NCI-H1417 treated with DMSO at 0.1 percent for 48 hours (cell line): ENCODE measurements at regions not wholly inside any gene's neighbourhood (a gene's known extent, or its start where the extent isn't known, plus 50 kb on each side); places are given as distances from the start of the nearest gene placed in this dataset.
"Not testable (repeated sequence)": the region's sequence is repeated elsewhere in the genome, so short reads cannot be mapped to it uniquely, and the experiment has no call there.

Source experiments
- DNase-seq: peaks from one replicate; lab custom pipeline; 2025; lab: John Stamatoyannopoulos, UW

DNA sequence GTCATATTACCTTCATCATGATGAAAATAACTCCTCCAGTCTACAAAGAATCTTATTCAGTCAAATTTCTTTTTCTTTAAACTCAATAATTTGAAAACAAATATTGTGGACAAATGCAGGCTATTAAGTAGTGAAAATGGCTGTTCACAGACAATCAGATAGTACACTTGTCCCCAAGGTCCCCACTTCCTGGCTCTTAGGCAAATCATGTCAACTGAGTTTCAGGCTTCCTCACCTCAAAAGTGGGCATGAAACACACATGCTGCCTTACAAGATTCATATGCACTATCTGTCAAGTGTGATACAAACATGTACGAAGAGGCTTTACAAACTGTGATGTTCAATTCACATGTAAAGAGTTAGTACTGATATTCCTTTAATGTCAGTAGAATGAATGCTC is 385.2 kb upstream of the SEMA6A start:
- no peak for DNase-seq

DNA sequence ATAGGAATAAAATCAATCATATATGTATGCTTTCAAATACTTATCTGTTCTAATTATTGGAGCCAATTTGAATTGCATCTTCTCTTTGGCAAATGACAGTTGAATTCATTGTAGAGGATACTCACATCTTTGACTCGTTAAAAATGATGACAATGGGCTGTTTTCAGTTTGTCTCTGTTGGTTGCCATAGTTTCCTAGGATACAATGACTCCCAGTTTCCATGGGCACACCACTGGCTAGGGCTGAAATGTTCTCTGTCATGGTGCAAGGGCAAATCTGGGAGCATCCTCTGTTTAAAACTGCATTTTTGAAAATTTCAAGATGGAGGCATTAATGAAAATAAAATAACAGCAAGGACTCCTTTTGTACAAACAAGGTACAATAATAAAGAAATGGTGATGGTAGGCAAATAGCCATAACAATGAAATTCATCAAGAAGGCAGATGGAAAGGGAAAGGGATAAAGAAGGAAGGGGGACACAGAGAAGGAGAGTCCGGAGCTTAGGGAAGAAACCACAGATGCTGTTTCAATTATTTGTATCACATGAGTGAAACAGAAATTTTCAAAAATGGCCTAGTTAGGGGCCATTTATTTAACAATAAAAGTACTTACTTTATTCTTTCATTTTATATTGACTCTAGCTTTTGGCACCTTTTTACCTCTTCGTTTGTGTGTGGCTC is 378.8 kb upstream of the SEMA6A start:
- DNase-seq = no peak

DNA sequence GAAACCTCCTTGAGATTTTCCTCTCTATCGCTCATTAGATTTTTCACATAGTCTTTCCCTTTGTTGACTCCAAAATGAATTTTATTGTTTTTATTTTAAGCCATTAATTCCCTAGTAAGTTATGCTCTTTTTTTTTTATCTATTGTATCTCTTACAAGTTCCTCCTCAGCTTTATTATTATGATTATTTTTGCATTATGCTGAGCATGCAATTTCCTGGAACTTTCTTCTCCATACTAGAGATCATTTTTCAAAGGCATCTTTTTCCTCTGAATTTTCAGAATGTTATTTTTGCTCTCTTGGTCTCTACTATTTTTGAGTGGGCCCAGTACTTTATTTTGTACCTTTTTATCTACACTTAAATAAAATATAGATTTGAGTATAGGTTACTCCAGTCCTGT is 376.6 kb upstream of the SEMA6A start:
- DNase-seq = no peak

DNA sequence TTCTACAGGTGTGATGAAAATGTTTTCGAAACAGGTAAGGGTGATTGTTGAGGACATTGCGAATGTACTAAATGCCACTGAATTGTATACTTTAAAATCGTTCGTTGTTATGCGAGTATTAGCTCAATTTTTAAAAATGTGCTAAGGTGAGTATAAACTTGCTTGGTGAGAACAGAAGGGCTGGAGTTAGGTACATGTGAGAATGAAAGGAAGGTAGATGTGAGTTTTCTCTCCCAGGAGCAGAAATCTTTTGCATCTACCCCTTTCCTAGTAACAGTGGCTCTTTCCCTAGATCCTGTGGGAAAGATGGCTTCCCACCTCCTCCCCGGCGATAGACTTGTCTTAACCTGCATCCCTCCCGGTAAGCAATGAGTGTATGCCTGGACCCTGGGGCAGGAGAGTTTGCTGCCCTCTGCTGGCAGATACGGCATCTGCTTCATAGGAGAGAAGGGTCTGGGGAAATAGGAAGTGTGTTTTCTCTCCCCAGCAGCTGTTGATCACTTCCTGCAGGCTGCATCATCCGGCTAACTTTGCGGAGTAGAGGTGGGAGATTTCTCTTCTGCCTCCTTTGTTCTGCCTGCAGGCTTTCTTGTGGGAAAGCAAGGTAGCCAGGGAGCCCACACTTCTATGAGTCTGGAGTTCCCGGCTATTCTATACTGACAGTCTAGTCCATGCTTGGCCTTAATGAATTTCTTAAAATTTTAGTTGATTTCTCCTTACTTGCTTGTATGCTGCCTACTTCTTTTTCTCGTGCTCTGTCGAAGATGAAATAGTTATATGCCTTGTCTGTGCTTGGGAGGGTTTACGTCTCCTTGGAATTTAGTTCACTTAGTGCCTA is 373.3 kb upstream of the SEMA6A start:
- no peak for DNase-seq

DNA sequence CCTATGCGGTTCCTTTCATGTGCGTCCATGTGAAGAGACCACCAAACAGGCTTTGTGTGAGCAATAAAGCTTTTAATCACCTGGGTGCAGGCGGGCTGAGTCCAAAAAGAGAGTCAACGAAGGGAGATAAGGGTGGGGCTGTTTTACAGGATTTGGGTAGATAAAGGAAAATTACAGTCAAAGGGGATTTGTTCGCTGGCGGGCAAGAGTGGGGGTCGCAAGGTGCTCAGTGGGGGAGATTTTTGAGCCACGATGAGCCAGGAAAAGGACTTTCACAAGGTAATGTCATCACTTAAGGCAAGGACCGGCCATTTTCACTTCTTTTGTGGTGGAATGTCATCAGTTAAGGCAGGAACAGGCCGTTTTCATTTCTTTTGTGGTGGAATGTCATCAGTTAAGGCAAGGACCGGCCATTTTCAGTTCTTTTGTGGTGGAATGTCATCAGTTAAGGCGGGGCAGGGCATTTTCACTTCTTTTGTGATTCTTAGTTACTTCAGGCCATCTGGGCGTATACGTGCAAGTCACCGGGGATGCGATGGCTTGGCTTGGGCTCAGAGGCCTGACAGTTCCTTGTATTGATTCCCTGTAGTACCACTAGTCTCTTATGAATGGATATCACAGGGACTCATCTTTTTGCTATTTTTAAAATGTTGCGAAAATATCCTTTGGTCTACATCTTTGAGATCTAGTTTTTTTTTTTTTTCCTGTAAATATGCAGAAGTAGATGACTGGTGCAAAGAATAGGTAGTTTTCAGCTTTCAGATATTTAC is 371.2 kb upstream of the SEMA6A start:
- not testable (repeated sequence) for DNase-seq

DNA sequence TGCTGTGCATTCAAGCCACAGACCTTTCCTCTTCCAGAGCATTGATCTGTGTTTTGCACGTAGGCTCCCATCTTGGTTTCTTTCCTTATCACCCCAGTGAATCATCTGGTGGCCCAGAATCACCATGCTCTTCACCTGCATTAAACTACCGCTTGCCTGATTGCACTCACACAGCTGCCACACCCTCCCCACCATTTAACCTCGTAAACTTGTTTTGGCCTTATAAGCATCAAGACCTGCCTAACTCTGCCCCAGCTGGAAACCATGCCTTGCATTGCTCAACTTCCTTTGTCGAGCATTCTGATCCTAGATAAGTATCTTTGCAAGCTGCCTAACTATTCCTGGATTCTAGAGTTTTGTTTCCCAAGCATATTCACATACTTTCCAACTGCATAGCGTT is 369.6 kb upstream of the SEMA6A start:
- no peak for DNase-seq

DNA sequence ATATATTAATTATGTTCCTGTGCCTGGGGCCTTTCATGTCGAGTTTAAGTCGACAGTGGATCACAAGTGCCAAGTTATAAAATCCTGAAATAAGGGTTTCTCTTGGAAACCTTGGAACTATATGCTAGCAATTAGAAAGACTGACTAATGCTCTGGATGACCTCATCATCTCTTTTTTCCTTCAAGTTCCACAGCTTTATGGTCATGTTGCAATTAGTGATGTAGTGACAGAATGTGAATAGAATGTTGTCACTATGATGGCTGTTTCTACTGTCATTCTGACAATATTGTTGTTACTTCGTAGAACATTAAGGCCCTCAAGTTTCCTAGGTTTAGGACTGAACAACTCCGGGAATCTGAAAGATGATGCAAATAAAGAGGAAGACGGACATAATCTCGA is 368.0 kb upstream of the SEMA6A start:
- no peak for DNase-seq

DNA sequence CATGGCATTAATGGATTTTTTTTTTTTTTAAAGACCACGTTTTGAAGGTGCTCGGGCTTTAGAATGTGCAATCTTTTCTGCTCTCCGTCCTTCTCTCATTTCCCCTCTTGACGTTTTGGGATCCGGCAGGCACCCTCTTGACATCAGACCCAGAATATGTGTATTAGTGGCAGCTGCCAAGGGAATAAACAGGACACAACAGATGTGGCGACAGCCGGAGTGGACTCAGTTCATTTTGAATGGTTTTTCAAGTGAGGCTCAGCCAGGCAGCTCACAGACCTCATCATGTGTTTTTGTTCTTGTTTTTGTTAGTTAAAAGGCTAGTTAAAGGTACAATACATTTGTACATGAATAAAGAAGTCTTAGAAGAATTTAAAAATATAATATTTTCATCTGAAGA is 365.0 kb upstream of the SEMA6A start:
- no peak for DNase-seq

DNA sequence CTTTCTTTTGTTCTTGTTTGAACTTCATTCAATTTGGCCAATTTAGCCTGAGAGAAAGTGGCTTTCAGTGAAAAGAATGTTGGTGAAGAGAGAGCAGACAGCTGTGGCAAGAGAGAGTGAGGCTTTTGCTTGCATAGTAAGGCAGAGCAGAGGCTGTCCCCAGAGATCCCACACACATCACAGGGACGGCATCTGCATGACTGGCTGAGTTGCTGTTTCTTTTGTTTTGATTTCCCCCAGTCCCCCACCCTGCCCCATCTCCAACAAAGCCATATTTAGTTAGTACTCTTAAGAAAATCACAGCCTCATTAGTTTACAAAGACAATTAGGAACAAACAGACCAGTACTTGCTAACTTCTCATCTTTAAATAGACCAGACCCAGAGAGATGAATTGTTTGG is 363.9 kb upstream of the SEMA6A start:
- no peak for DNase-seq

DNA sequence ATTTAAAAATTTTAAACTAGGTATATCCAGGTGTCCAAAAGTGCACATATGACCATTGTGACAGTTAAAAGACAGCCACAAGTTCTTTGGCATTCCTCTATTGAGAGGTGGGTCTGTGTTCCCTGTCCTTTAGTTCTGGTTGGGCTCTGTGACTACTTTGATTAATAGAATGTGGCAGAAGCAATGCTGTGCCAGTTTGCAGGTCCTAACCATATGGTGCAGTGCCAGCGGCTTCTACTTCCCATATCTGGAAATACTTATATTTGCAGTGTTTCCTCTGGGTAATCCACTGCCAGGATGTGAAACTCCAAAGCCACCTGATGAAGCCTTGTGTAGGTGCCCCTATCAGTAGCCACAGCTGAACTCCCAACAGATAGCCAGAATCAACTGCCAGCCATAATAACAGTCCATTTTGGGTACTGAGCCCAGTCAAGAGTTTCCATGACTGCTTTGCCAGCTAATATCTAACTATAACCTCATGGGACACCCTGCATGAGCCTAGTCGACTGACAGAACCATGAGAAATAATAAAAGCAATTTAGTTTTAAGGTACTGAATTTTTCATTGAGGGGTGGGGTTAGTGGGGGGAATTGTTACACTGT is 361.0 kb upstream of the SEMA6A start:
- no peak for DNase-seq

DNA sequence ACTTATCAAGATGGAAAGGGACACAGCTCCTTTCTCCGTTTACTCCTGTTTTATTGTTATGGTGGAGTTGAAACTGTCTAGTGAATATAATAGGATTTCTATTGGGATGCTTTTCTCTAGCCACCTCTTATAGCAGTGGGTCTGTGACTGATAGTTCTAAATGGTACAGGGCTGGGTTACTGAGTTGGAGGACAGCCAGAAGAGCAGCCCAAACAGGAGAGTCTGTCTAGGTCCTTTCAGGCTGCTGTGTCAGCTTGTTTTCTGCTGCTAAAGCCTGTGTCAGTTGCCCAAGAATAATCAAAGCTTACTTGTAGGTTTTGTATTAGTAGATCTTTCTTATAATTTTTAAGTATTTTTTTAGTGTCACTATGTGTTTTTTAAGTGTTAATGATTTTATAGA is 356.0 kb upstream of the SEMA6A start:
- no peak for DNase-seq

DNA sequence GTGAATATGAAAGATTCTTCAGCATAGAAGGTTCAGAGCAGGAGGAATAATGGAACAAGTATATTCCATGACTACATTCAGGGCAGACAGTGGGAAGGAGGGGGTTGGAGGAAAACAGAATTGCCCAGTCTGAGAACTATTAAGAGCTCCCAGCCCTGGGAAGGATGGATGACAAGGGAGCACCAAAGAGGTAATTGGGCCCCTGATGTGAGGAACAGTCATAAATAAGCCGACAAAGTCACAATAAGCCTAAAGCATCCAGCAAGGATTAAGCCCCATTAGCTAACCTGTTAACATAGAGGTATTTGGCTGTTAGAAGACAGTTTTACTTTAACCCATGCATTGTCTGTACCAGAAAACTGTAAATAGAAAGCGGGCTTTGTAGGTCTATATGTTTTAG is 348.7 kb upstream of the SEMA6A start:
- DNase-seq = no peak

DNA sequence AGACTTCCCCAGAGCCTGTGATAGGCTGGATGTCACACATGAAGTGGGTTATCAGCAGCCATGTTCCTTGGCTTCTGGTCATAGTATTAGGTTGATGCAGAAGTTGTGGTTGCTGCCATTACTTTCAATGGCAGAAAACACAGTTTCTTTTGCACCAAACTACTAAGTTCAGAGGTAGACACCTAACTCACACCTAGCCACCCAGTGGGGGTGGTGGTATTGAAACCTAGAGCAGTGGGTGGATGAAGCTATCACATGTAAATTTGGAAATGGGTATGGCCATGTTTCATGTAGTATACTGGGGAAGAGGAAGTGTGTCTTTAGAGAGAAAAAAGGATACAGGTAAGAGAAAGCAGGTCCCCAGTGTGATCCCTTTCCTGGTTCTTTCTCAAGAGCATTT is 347.9 kb upstream of the SEMA6A start:
- DNase-seq = no peak

DNA sequence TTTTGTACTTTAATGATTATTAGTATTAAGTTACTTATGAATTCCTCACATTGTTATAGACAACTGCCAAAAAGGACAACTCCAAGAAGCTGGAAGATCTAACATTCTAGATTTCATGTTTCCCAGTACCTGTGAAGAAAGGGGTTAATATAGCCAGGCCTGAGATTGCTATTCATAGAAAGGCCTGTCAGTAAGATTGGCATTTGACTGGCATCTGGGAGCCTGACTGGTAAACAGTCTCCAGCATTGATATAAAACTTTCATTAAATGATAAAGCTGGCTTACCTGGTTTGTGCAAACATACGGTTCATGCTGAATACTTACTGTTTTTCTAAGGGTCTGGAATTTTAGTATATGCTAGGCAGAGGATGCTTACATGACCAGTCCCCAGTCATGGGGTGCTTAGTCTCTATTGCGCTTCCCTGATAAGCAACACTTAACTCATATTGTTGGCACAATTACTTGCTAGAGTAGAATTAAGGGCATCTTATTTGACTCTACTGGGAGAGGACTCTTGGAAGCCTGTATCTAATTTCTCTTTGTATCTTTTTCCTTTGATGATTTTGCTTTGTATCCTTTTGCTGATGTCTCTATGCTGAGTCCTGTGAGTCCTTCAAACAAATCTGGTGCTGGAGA is 340.4 kb upstream of the SEMA6A start:
- no peak for DNase-seq

DNA sequence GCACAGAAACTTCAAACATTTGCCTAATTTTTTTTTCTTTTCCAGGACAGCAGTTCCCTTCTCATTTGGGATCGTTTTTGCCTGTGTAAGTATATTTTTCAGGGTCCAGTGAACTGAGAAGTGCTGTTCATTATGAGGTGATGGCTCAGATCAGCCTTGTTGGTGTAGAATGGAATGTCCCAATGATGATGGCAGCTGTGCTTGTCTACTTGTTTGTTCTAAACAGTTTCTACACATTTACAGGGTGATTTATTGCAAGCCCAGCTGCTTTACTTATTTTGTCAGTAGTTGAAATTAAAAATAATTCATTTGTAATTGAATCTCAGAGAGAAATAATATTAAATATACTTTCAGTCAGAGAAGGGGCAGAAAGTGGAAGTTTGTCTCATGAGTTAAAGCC is 337.6 kb upstream of the SEMA6A start:
- no peak for DNase-seq

DNA sequence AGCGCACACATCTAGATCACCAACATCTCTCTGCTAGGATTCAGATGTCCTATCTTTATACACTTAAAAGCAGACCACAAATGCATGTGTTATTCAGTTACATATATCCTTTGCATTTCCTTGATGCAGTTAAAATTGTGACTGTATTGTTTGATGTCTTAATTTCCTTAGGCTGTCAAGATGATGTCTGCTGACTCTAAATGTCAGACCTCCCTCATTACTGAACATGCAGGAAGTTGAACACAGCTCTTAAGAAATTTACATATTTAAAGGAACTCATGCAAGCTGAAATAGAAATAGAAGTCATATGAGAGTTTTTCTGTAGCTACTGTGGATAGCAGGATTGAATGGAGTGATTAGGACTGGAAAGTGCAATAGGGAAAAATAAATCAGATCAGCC is 336.5 kb upstream of the SEMA6A start:
- no peak for DNase-seq

DNA sequence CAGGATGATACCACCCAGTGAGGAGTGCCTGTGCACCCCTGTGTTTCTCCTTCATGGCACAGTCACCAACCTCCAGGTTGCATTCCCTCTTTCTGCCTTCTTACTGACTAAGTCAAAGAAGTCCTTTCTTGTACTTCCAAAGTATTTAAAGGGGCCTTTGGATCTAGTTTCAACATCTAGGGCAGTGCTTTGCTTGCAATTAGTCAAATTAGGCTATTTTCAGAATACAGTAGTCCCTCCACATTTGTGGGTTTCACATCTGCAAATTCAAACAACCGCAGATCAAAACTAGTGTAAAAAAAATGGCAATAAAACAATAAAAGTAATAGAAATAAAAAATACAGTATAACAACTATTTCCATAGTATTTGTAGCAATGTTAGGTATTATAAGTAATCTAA is 333.9 kb upstream of the SEMA6A start:
- no peak for DNase-seq

DNA sequence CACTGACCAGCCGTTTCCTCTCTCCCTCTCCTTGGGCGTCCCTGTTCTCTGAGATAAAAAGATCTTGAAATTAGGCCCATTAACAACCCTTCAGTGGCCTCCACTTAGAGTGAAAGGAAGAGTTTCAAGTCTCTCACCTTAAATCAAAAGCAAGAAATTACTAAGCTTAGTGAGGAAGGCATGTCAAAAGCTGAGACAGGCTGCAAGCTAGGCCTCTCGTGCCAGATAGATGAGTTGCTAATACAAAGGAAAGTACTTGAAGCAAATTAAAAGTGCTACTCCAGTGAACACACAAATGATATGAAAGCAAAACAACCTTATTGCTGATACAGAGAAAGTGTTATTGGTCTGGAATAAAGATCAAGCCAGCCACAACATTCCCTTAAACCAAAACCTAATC is 331.3 kb upstream of the SEMA6A start:
- no peak for DNase-seq

DNA sequence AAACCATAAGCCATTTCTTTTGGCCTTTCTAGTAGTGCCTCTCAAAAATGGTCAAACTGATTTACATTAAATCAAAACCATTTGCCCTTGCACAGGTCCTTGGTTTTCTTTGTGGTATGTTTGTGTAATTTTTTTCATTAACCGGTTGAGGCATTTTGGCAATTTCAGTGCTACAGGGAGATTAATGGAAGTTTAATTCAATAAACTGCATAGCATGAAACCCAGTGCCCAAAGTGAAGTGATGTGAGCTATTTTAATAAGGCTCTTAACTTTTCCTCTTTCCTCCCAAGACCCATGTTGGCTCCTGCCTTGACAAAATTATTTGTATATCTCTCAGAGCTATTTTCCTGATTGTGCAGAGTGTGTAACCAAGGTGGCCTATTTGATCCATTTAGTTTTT is 326.2 kb upstream of the SEMA6A start:
- no peak for DNase-seq

DNA sequence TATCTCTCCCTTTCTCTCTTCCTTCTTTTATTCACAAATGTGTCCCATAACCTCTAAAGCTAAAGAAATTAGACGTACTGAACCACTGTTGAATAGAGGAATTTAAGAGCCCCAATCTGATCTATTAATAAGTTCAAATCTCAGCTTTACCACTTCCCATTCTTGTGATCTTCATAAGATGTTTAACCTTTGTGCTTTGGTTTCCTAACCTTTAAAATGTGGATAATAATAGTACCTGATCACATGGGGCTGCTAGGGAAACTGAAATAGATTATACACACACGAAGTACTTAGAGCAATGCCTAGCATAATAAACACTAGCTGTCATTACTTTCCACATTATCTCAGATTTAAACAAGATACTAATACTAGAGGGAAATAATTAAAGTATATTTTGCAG is 324.3 kb upstream of the SEMA6A start:
- no peak for DNase-seq

DNA sequence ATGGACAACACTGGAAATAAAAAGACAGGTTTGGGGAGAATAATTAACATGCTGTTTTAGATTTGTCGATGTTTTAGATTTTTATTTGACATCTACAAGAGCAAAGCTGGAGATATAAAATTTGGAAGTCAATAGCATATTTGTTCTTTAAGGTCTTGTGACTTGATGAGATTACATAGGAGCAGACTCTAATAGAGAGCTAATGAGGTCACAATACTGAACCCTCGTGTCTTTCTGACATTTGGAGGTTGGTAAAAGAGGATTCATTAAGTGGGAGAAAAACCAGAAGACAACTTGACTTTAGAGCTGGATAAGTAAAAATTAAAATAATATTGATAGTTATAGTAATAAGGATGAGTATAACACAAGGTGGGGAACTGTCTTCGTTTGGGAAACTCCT is 322.7 kb upstream of the SEMA6A start:
- no peak for DNase-seq

DNA sequence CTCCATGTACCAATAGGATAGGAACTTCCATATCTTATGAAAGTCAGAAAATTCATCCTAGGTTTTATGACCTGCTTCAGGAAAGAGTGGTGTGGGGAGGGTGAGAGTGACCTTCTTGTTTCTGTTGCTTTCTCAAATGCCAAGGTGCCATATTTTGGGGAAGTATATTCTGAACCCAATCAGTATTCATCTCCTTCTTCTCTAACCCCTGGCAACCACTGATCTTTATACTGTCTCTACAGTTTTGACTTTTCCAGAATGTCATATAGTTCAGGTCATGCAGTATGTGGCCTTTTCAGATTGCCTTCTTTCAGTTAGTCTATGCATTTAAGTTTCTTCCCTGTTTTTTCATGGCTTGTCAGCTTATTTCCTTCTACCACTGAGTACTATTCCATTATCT is 321.4 kb upstream of the SEMA6A start:
- DNase-seq = no peak
